Prostate gland (tissue), 2 donors: ENCODE measurements at regions not wholly inside any gene's neighbourhood (a gene's known extent, or its start where the extent isn't known, plus 50 kb on each side); places are given as distances from the start of the nearest gene placed in this dataset.
"Not testable (repeated sequence)": the region's sequence is repeated elsewhere in the genome, so short reads cannot be mapped to it uniquely, and the experiment has no call there.

Experiments
- DNase-seq: peaks from one replicate; pipeline ENCODE4 v3.0.0-alpha.2; 2019; ENCODE audit warnings: low spot score
- H3K27ac ChIP-seq, 2 donors: fragments of 200-600 bp; sonication (generic); 2 replicates each; pipeline ENCODE4 v1.5.1; 2017 to 2019
- H3K27me3 ChIP-seq: fragments of 200-600 bp; sonication (generic); replicated peaks from 2 replicates; pipeline ENCODE4 v1.5.1; 2019; ENCODE audit not compliant: insufficient read depth
- H3K36me3 ChIP-seq, 2 donors: fragments of 200-600 bp; sonication (generic); 1 replicate in 1 of 2; 2 replicates in 1 of 2; pipeline versions ENCODE4 v1.5.1 to v1.8.1; 2017 to 2019
- H3K4me1 ChIP-seq: fragments of 200-600 bp; sonication (generic); replicated peaks from 2 replicates; pipeline ENCODE4 v1.5.1; 2019
- H3K4me3 ChIP-seq, 2 donors: fragments of 200-600 bp; sonication (generic); 2 replicates each; pipeline ENCODE4 v1.5.1; 2017 to 2019
- H3K9me3 ChIP-seq: fragments of 200-600 bp; sonication (generic); 2 replicates; pipeline ENCODE4 v1.5.1; 2017
- POLR2A ChIP-seq: fragments of 450-650 bp; IDR thresholded peaks from one replicate; pipeline ENCODE4 v1.6.1; 2016; ENCODE audit warnings: antibody characterized with exemption, mild to moderate bottlenecking
- POLR2AphosphoS5 ChIP-seq: sonication (generic); formaldehyde crosslinking; IDR thresholded peaks from one replicate; pipeline ENCODE4 v1.6.1; 2017; ENCODE audit warnings: antibody characterized with exemption
- WGBS: methylation state at CpG from one replicate; pipeline ENCODE4 v1.1.5; 2018; 5-methylcytosine and 5-hydroxymethylcytosine counted together
- intact Hi-C: fragments of 100-400 bp; cut with DNase I; formaldehyde crosslinking; loops from one replicate; pipeline ENCODE4 v1.14.2; 2022
- TF ChIP-seq, protein P1 (sequence below), 4 experiments: fragments of 200-600 bp in 2 of 4; fragments of 450-650 bp in 2 of 4; sonication (generic) in 2 of 4; IDR thresholded peaks; 1 replicate in 3 of 4; 2 replicates in 1 of 4; pipeline ENCODE4 v1.5.1; 2016 to 2019; ENCODE audit warnings: antibody characterized with exemption in 4 of 4, mild to moderate bottlenecking in 2 of 4, moderate library complexity in 2 of 4

DNA sequence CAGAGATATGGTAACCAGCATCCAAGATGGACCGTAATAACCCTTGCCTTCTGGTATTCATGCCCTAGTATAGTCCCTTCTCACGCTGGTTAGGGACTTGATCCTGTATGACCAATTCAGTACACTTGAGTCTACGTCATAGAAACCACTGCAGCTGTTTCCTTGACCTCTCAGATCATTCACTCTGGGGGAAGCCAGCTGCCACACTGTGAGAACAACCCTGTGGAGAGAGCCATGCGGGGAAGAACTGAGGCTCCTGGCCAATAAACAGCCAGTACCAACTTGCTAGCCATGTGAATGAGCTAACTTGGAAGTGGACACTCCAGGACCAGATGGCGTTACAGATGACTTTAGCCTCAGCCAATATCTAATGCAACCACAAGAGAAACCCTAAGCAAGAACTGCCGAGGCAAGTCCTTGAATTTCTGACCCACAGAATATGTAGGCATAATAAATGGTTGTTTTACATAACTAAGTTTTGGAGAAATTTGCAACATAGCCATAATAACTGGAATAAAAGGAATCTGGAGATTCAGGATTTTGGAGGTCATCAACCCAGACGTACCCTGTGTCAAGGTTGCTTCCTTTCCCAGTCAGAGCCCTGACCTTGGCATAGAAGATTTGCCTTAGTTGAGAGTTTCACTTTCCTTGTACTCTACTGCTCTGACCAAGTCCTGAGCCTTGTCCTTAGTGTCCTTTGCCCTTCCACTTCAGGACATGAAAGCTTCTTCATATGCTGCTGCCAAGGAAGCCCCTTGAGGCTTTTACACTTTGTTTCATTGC is 87.3 kb upstream of the ZNF81 start:
- no peaks in the 10 kb centered on the region for H3K27me3 ChIP-seq
- no peaks in the 10 kb centered on the region for H3K9me3 ChIP-seq
- WGBS, result 81% methylated on average over 5 of the region's 7 CpGs
- no peaks in the 10 kb centered on the region for H3K36me3 ChIP-seq
- no peak for DNase-seq
- H3K27ac ChIP-seq, result no peak overlapping the region
- no peak for TF ChIP-seq POLR2AphosphoS5
- no peak for TF ChIP-seq POLR2A
- TF ChIP-seq, protein P1, sequence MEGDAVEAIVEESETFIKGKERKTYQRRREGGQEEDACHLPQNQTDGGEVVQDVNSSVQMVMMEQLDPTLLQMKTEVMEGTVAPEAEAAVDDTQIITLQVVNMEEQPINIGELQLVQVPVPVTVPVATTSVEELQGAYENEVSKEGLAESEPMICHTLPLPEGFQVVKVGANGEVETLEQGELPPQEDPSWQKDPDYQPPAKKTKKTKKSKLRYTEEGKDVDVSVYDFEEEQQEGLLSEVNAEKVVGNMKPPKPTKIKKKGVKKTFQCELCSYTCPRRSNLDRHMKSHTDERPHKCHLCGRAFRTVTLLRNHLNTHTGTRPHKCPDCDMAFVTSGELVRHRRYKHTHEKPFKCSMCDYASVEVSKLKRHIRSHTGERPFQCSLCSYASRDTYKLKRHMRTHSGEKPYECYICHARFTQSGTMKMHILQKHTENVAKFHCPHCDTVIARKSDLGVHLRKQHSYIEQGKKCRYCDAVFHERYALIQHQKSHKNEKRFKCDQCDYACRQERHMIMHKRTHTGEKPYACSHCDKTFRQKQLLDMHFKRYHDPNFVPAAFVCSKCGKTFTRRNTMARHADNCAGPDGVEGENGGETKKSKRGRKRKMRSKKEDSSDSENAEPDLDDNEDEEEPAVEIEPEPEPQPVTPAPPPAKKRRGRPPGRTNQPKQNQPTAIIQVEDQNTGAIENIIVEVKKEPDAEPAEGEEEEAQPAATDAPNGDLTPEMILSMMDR (IDR thresholded peaks at IDR 0.05), result no peak
- intact Hi-C loops, result no loop called here
- no peaks in the 10 kb centered on the region for H3K4me1 ChIP-seq
- no peak overlapping the region for H3K4me3 ChIP-seq

DNA sequence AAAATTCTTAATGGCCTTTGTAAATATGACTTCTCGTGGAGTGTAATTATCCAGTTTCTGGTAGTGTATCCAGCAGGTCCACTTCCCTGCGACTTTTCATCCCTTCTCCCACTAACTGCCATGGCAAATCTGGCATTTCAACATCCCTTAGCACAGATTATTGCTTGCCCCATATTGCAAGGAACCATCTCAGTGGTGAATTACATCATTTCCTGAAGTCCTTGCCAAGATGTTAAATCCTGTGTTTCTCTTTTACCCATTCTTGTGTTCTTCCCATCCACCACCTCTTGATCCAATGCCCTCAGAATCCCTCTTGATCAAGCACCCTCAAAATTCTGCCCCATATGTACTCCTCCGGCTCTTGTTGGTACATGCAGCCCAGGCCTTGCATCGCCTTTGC is 88.1 kb upstream of the ZNF81 start:
- TF ChIP-seq POLR2AphosphoS5, result no peak
- TF ChIP-seq POLR2A, result no peak
- TF ChIP-seq, protein P1 (IDR thresholded peaks at IDR 0.05), result no peak
- Histone ChIP-seq H3K4me3 (no peak overlapping the region), H3K27ac (no peak overlapping the region), H3K36me3 (no peaks in the 10 kb centered on the region), H3K9me3 (no peaks in the 10 kb centered on the region), H3K27me3 (no peaks in the 10 kb centered on the region), H3K4me1 (no peaks in the 10 kb centered on the region)
- 72% methylated on average over 4 of the region's 4 CpGs for WGBS
- intact Hi-C loops, result no loop called here
- DNase-seq, result no peak

GRCh38 chrX:47746446-47746845 is 87.5 kb upstream of the UXT start:
- H3K9me3 ChIP-seq, result no peaks in the 10 kb centered on the region
- intact Hi-C loops, result no loop called here
- 19% methylated on average over 3 of the region's 3 CpGs for WGBS
- H3K4me3 ChIP-seq, result no peak overlapping the region
- no peaks in the 10 kb centered on the region for H3K36me3 ChIP-seq
- H3K4me1 ChIP-seq, result no peaks in the 10 kb centered on the region
- no peak for TF ChIP-seq POLR2AphosphoS5
- TF ChIP-seq POLR2A, result no peak
- TF ChIP-seq, protein P1 (IDR thresholded peaks at IDR 0.05), result no peak
- H3K27ac ChIP-seq, result no peak overlapping the region
- DNase-seq, result no peak
- no peaks in the 10 kb centered on the region for H3K27me3 ChIP-seq

GRCh38 chrX:47745416-47745815 is 86.4 kb upstream of the UXT start:
- 80% methylated on average over 1 of the region's 1 CpG for WGBS
- Histone ChIP-seq H3K4me3 (no peak overlapping the region), H3K27ac (no peak overlapping the region), H3K27me3 (no peaks in the 10 kb centered on the region), H3K4me1 (no peaks in the 10 kb centered on the region), H3K9me3 (no peaks in the 10 kb centered on the region), H3K36me3 (no peaks in the 10 kb centered on the region)
- TF ChIP-seq, protein P1 (IDR thresholded peaks at IDR 0.05), result no peak
- no peak for TF ChIP-seq POLR2AphosphoS5
- no peak for TF ChIP-seq POLR2A
- intact Hi-C loops, result no loop called here
- no peak for DNase-seq

GRCh38 chrX:47743504-47743903 is 84.5 kb upstream of the UXT start:
- Histone ChIP-seq H3K4me1 (no peaks in the 10 kb centered on the region), H3K36me3 (no peaks in the 10 kb centered on the region), H3K9me3 (no peaks in the 10 kb centered on the region), H3K4me3 (no peak overlapping the region), H3K27me3 (no peaks in the 10 kb centered on the region), H3K27ac (no peak overlapping the region)
- intact Hi-C loops, result no loop called here
- no peak for DNase-seq
- WGBS, result 63% methylated on average over 2 of the region's 2 CpGs
- TF ChIP-seq, protein P1 (IDR thresholded peaks at IDR 0.05), result no peak
- TF ChIP-seq POLR2AphosphoS5 (no peak), POLR2A (no peak)

GRCh38 chrX:47738870-47739269 is 79.9 kb upstream of the UXT start:
- DNase-seq, H3K4me1 ChIP-seq, H3K9me3 ChIP-seq, H3K27me3 ChIP-seq, intact Hi-C loops, H3K4me3 ChIP-seq, H3K27ac ChIP-seq, H3K36me3 ChIP-seq: not testable (repeated sequence)
- WGBS, result 100% methylated on average over 3 of the region's 3 CpGs
